ENCODE measurements at regions not wholly inside any gene's neighbourhood (a gene's known extent, or its start where the extent isn't known, plus 50 kb on each side); places are given as distances from the start of the nearest gene placed in this dataset.

DNA sequence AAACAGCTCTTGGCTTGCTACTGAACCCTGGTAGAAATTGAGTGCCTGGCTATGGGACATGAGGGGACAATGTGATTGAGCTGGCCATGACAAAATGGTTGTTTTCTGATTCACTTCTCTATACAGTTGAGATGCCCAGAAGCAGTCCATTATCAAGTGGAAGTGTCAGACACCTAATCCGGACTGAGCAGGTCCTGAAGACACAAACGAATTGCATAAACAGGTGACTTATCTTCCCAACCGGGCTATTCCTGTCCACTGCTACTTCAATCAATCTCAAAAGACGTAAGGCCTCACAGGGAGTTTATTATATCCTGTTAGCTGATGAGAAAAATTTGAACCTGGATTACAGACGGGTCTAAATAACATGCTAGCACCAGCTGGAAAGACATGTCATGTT, 105.5 kb upstream of the WAC start:
- TF ChIP-seq CTCF (IDR thresholded peaks at IDR 0.05) (no peak), POLR2AphosphoS5 (IDR thresholded peaks at IDR 0.05; ENCODE audit: insufficient read depth in 1 of 2, low read depth in 1 of 2) (no peak)

All from vagina (tissue), 2 donors.